Activated CD8-positive, alpha-beta T cell treated with anti-CD3 and anti-CD28 coated beads, Interleukin-2, amount 10 ng/mL, durations not matched to agents 7 days and 5 days (primary cell): ENCODE measurements at regions not wholly inside any gene's neighbourhood (a gene's known extent, or its start where the extent isn't known, plus 50 kb on each side); places are given as distances from the start of the nearest gene placed in this dataset.
"Not testable (repeated sequence)": the region's sequence is repeated elsewhere in the genome, so short reads cannot be mapped to it uniquely, and the experiment has no call there.

ENCODE experiments used
- ATAC-seq: fragments of 150-1000 bp; cut with Tn5 transposase; one replicate; pipeline ENCODE4 v1.10.0; 2021; ENCODE audit warnings: moderate library complexity
- CTCF ChIA-PET: fragments of 350-600 bp; sonication (Branson Sonifier 250); formaldehyde crosslinking; loops from one replicate; lab custom pipeline; 2021; ENCODE audit warnings: antibody characterized with exemption; lab: Charles Lee
- POLR2A ChIA-PET: fragments of 350-600 bp; sonication (Branson Sonifier 250); formaldehyde crosslinking; loops from one replicate; lab custom pipeline; 2021; ENCODE audit warnings: antibody characterized with exemption; lab: Charles Lee
- DNase-seq: peaks from one replicate; pipeline ENCODE4 v3.0.0-alpha.2; 2020
- H3K27ac Mint-ChIP-seq: one replicate; pipeline ENCODE4 v1.8.0; 2021; ENCODE audit warnings: mild to moderate bottlenecking, mixed read lengths
- H3K27me3 Mint-ChIP-seq: one replicate; pipeline ENCODE4 v1.8.0; 2021; ENCODE audit warnings: low read depth, mixed read lengths
- H3K36me3 Mint-ChIP-seq: one replicate; pipeline ENCODE4 v1.8.0; 2021; ENCODE audit warnings: low read depth, mixed read lengths
- H3K4me1 Mint-ChIP-seq: one replicate; pipeline ENCODE4 v1.8.0; 2021; ENCODE audit warnings: low read depth, mixed read lengths
- H3K4me3 Mint-ChIP-seq: one replicate; pipeline ENCODE4 v1.8.0; 2021; ENCODE audit warnings: mild to moderate bottlenecking, mixed read lengths
- H3K9me3 Mint-ChIP-seq: one replicate; pipeline ENCODE4 v1.8.0; 2022; ENCODE audit warnings: mixed read lengths; ENCODE audit not compliant: insufficient read depth

DNA sequence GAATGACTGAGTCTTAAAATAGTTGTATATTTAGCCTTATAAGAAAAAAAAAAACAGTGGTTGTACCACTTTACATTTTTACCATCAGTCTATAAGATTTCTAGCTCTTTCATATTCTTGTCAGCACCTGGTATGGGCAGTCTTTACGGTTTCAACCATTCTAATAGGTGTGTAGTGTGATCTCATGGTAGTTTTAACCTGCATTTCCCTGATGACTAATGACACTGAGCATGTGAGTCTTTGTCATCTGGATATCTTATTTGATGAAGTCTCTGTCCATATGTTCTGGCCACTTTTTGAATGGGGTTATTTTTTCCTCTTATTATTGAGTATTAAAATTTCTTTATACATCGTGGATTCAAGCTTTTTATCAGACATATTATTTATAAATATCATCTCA lies 365.3 kb upstream of the IGFBP3 start:
- CTCF ChIA-PET = no interaction called here
- Mint-ChIP-seq H3K27ac (no peak overlapping the region), H3K4me1 (no peaks in the 10 kb centered on the region), H3K9me3 (no peaks in the 10 kb centered on the region), H3K4me3 (no peak overlapping the region), H3K36me3 (no peaks in the 10 kb centered on the region), H3K27me3 (no peaks in the 10 kb centered on the region)
- DNase-seq = no peak
- POLR2A ChIA-PET = no interaction called here
- ATAC-seq = no peak

- H3K4me3 Mint-ChIP-seq = no peak overlapping the region
- no peaks in the 10 kb centered on the region for H3K4me1 Mint-ChIP-seq
- no peak overlapping the region for H3K27ac Mint-ChIP-seq
- DNase-seq (no peak), ATAC-seq (no peak)
- no peaks in the 10 kb centered on the region for H3K9me3 Mint-ChIP-seq
- POLR2A ChIA-PET = no interaction called here
- no peaks in the 10 kb centered on the region for H3K27me3 Mint-ChIP-seq
- no peaks in the 10 kb centered on the region for H3K36me3 Mint-ChIP-seq
- CTCF ChIA-PET = no interaction called here
Observed at GRCh38 chr7:46285878-46286277, 364.8 kb upstream of the IGFBP3 start.

GRCh38 chr7:46283852-46284251 lies 362.8 kb upstream of the IGFBP3 start:
- no peaks in the 10 kb centered on the region for H3K4me1 Mint-ChIP-seq
- H3K27me3 Mint-ChIP-seq = no peaks in the 10 kb centered on the region
- POLR2A ChIA-PET = no interaction called here
- H3K4me3 Mint-ChIP-seq = no peak overlapping the region
- ATAC-seq = no peak
- no peak overlapping the region for H3K27ac Mint-ChIP-seq
- no peak for DNase-seq
- no peaks in the 10 kb centered on the region for H3K9me3 Mint-ChIP-seq
- no peaks in the 10 kb centered on the region for H3K36me3 Mint-ChIP-seq
- CTCF ChIA-PET = no interaction called here

DNA sequence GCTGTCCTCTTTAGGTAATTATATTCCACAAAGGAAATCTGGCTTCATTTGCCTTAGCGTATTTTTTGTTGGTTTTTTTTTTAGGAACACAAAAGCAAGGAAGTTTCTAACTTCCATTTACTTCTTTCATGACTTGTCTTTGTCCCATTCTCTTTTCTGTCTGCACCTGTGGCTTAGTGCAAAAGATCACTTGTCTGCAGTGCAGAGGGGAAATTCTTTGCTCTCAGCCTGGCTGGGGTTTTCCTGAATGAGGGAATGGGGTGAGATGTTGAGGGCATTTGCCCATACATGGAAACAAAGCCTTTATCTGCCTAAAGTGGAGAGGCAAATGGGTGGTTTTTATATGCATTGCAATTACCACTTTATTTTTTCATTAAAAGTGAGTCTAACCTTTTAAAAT lies 361.1 kb upstream of the IGFBP3 start:
- H3K36me3 Mint-ChIP-seq = no peaks in the 10 kb centered on the region
- no peak for DNase-seq
- no peak overlapping the region for H3K27ac Mint-ChIP-seq
- ChIA-PET CTCF (no interaction called here), POLR2A (no interaction called here)
- no peak for ATAC-seq
- H3K4me3 Mint-ChIP-seq = no peak overlapping the region
- H3K27me3 Mint-ChIP-seq = no peaks in the 10 kb centered on the region
- no peaks in the 10 kb centered on the region for H3K4me1 Mint-ChIP-seq
- no peaks in the 10 kb centered on the region for H3K9me3 Mint-ChIP-seq

DNA sequence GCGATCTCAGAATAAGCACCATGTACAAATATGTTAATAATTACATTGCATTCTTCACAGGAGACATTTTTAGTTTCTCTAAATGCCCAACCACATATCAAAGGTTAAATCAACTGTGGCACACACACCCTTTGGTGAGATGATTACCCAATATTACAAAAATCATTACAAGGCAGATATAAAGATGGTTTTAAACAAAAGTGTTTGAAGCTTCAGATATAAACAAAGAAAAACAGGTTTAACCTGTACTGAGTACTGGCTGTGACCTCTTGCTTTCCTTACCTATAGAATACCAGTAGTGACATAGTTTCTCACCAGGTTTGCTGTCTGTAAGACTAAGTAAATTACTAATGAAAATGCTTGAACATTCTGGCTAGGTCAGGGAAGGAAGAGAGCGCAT lies 360.0 kb upstream of the IGFBP3 start:
- Mint-ChIP-seq H3K4me3 (no peak overlapping the region), H3K27ac (no peak overlapping the region), H3K27me3 (no peaks in the 10 kb centered on the region), H3K4me1 (no peaks in the 10 kb centered on the region), H3K9me3 (no peaks in the 10 kb centered on the region), H3K36me3 (no peaks in the 10 kb centered on the region)
- CTCF ChIA-PET = no interaction called here
- no peak for DNase-seq
- POLR2A ChIA-PET = no interaction called here
- no peak for ATAC-seq

DNA sequence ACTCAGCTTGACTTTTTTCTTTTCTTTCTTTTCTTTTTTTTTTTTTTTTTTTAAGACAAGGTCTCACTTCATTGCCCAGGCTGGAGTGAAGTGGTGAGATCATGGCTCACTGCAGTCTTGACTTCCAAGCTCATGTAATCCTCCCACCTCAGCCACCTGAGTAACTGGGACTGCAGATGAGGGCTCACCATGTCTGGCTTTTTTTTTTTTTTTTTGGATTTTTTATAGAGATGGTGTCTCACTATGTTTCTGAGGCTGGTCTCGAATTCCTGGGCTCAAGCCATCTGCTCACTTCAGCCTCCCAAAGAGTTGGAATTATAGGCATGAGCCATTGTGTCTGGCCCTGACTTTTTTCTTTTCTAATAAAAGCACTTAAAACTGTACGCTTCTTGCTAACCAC lies 358.2 kb upstream of the IGFBP3 start:
- no peak overlapping the region for H3K27ac Mint-ChIP-seq
- H3K27me3 Mint-ChIP-seq = no peaks in the 10 kb centered on the region
- ChIA-PET CTCF (no interaction called here), POLR2A (no interaction called here)
- no peak overlapping the region for H3K4me3 Mint-ChIP-seq
- H3K36me3 Mint-ChIP-seq = no peaks in the 10 kb centered on the region
- no peaks in the 10 kb centered on the region for H3K4me1 Mint-ChIP-seq
- no peak for DNase-seq
- H3K9me3 Mint-ChIP-seq = no peaks in the 10 kb centered on the region
- ATAC-seq = no peak

GRCh38 chr7:46264646-46265045 lies 343.6 kb upstream of the IGFBP3 start:
- H3K27ac Mint-ChIP-seq = no peak overlapping the region

GRCh38 chr7:46261638-46262037 lies 340.6 kb upstream of the IGFBP3 start:
- H3K27ac Mint-ChIP-seq, H3K27me3 Mint-ChIP-seq, H3K4me3 Mint-ChIP-seq, ATAC-seq, POLR2A ChIA-PET, H3K9me3 Mint-ChIP-seq, H3K36me3 Mint-ChIP-seq, DNase-seq, CTCF ChIA-PET, H3K4me1 Mint-ChIP-seq: not testable (repeated sequence)

More at GRCh38 chr7:46264646-46265045, 343.6 kb upstream of the IGFBP3 start:
- no peak for ATAC-seq
- no peak overlapping the region for H3K4me3 Mint-ChIP-seq
- no peak for DNase-seq
- peaks cover 8% of the 10 kb centered on the region for H3K9me3 Mint-ChIP-seq
- CTCF ChIA-PET = no interaction called here
- no peaks in the 10 kb centered on the region for H3K36me3 Mint-ChIP-seq
- H3K4me1 Mint-ChIP-seq = no peaks in the 10 kb centered on the region
- POLR2A ChIA-PET = no interaction called here
- no peaks in the 10 kb centered on the region for H3K27me3 Mint-ChIP-seq

GRCh38 chr7:46259947-46260346 lies 338.9 kb upstream of the IGFBP3 start:
- POLR2A ChIA-PET = no interaction called here
- H3K4me3 Mint-ChIP-seq = no peak overlapping the region

DNA sequence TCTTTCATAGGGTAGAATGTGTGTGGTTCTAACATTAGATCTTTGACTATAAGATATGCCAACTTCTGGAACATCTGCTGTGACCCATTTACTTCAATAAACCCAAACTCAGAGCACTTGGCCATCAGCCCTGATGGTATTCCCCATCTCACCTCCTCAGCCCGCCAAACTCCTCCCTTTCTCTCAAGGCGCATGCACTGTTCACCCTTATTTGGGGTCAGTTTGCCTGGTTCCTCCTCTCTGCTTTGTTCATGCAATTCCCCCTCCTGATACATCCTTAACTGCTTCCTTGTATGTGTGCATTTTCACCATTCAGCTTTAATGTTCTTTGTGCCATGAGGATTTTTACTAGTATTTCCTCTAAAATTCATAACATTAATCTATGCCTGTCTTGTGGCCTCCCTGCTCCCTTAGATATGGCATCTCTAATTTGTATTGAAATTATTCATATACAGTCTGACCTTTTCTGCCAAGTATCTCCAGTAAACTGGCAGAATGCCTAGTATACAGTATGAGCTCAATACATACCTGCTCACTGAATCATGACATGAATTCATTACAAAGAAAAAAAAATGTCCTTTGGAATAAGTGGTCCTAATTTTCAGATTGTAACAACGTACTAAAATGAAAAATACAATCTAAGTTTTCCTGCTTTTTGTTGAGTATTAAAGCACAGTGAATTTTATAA lies 336.8 kb upstream of the IGFBP3 start:
- POLR2A ChIA-PET = no interaction called here
- CTCF ChIA-PET = no interaction called here
- DNase-seq (no peak), ATAC-seq (no peak)
- H3K27me3 Mint-ChIP-seq = no peaks in the 10 kb centered on the region
- H3K27ac Mint-ChIP-seq = no peak overlapping the region
- H3K4me1 Mint-ChIP-seq = no peaks in the 10 kb centered on the region
- H3K9me3 Mint-ChIP-seq = peaks cover 4% of the 10 kb centered on the region
- no peaks in the 10 kb centered on the region for H3K36me3 Mint-ChIP-seq
- no peak overlapping the region for H3K4me3 Mint-ChIP-seq

More at GRCh38 chr7:46259947-46260346, 338.9 kb upstream of the IGFBP3 start:
- H3K27ac Mint-ChIP-seq = no peak overlapping the region
- no peaks in the 10 kb centered on the region for H3K4me1 Mint-ChIP-seq
- peaks cover 7% of the 10 kb centered on the region for H3K9me3 Mint-ChIP-seq
- ATAC-seq (no peak), DNase-seq (no peak)
- no peaks in the 10 kb centered on the region for H3K36me3 Mint-ChIP-seq
- CTCF ChIA-PET = no interaction called here
- H3K27me3 Mint-ChIP-seq = no peaks in the 10 kb centered on the region

- CTCF ChIA-PET = no interaction called here
- H3K4me3 Mint-ChIP-seq = no peak overlapping the region
- POLR2A ChIA-PET = no interaction called here
- peaks cover 3% of the 10 kb centered on the region for H3K9me3 Mint-ChIP-seq
- no peak overlapping the region for H3K27ac Mint-ChIP-seq
- H3K36me3 Mint-ChIP-seq = no peaks in the 10 kb centered on the region
- DNase-seq (no peak), ATAC-seq (no peak)
- no peaks in the 10 kb centered on the region for H3K4me1 Mint-ChIP-seq
- no peaks in the 10 kb centered on the region for H3K27me3 Mint-ChIP-seq
Observed at GRCh38 chr7:46256870-46257661, 336.0 kb upstream of the IGFBP3 start.

DNA sequence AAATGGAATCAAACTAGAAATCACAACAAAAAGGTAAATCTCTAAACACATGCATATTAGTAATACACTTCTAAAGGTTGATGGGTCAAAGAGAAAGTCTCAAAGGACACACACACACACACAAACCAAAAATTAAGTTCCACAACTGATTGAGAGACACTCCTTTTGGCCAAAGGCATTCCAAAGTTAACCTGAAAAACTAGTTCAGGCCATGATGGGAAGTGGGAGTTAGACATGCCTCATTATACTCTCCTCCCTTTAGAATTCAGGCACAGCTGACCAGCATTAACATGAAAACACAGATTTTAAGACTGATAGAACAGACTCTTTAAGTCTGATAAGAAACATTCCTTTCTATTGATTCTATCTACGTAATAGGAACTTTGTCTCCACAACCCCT lies 332.4 kb upstream of the IGFBP3 start:
- no peaks in the 10 kb centered on the region for H3K9me3 Mint-ChIP-seq
- no peak overlapping the region for H3K4me3 Mint-ChIP-seq
- H3K27ac Mint-ChIP-seq = no peak overlapping the region
- CTCF ChIA-PET = no interaction called here
- no peak for DNase-seq
- POLR2A ChIA-PET = no interaction called here
- no peaks in the 10 kb centered on the region for H3K36me3 Mint-ChIP-seq
- H3K4me1 Mint-ChIP-seq = no peaks in the 10 kb centered on the region
- no peak for ATAC-seq
- no peaks in the 10 kb centered on the region for H3K27me3 Mint-ChIP-seq
